Spleen (tissue), 11 donors: ENCODE measurements at regions not wholly inside any gene's neighbourhood (a gene's known extent, or its start where the extent isn't known, plus 50 kb on each side); places are given as distances from the start of the nearest gene placed in this dataset.

Experiments used
- DNase-seq: peaks from one replicate; pipeline ENCODE4 v3.0.0-alpha.2; 2020
- H3K27ac ChIP-seq, 8 donors: fragments of 200-600 bp; sonication (generic) in 7 of 8; 1 replicate in 4 of 8; 2 replicates in 4 of 8; pipeline versions ENCODE4 v1.5.0 to v1.8.0; 2016 to 2021; ENCODE audit warnings: inconsistent platforms in 4 of 8, mild to moderate bottlenecking in 4 of 8, moderate library complexity in 1 of 8
- H3K27me3 ChIP-seq, 7 donors: fragments of 200-600 bp; sonication (generic) in 6 of 7; replicated peaks in 1 of 7; 1 replicate in 4 of 7; 2 replicates in 3 of 7; pipeline versions ENCODE4 v1.5.0 to v1.8.0; 2016 to 2021; ENCODE audit warnings: inconsistent platforms in 3 of 7, mild to moderate bottlenecking in 1 of 7
- H3K36me3 ChIP-seq, 6 donors: fragments of 200-600 bp; sonication (generic) in 5 of 6; 1 replicate in 4 of 6; 2 replicates in 2 of 6; pipeline versions ENCODE4 v1.5.0 to v1.8.0; 2016 to 2021; ENCODE audit warnings: inconsistent platforms in 2 of 6
- H3K4me1 ChIP-seq, 6 donors: fragments of 200-600 bp; sonication (generic) in 5 of 6; 1 replicate in 3 of 6; 2 replicates in 3 of 6; pipeline versions ENCODE4 v1.5.0 to v1.8.0; 2016 to 2021; ENCODE audit warnings: inconsistent platforms in 3 of 6
- H3K4me3 ChIP-seq, 8 donors: fragments of 200-600 bp; sonication (generic) in 7 of 8; 1 replicate in 4 of 8; 2 replicates in 4 of 8; pipeline versions ENCODE4 v1.5.0 to v1.8.0; 2016 to 2021; ENCODE audit warnings: inconsistent platforms in 4 of 8, mild to moderate bottlenecking in 4 of 8, moderate library complexity in 2 of 8
- H3K9me3 ChIP-seq, 8 donors: fragments of 200-600 bp; sonication (generic) in 7 of 8; 1 replicate in 4 of 8; 2 replicates in 4 of 8; pipeline versions ENCODE4 v1.5.0 to v1.8.0; 2016 to 2021; ENCODE audit warnings: inconsistent platforms in 4 of 8
- POLR2A ChIP-seq, 3 donors: fragments of 450-650 bp; IDR thresholded peaks; one replicate each; pipeline ENCODE4 v1.5.1; 2017; ENCODE audit warnings: antibody characterized with exemption in 3 of 3, mild to moderate bottlenecking in 1 of 3
- POLR2AphosphoS5 ChIP-seq, 3 donors: sonication (generic); formaldehyde crosslinking; IDR thresholded peaks; one replicate each; pipeline ENCODE4 v1.5.1; 2017; ENCODE audit warnings: antibody characterized with exemption in 3 of 3
- WGBS, 5 donors: extraction: QIAGEN DNeasy Blood & Tissue Kit in 3 of 5; methylation state at CpG; one replicate each; pipeline versions ENCODE4 v1.1.5 to v1.1.7; 2013 to 2018; 5-methylcytosine and 5-hydroxymethylcytosine counted together
- intact Hi-C: fragments of 100-400 bp; cut with DNase I; formaldehyde crosslinking; loops from one replicate; pipeline ENCODE4 v1.15.0; 2023; ENCODE audit warnings: low total_unique reads
- small RNA-seq, 4 donors: library from RNA; depleted of rRNA; stranded (forward); fragments of <200 nt; gene quantifications; one replicate each; pipeline ENCODE3, GENCODE V24; 2016
- TF ChIP-seq, protein P1 (sequence below), 11 experiments: fragments of 200-600 bp in 7 of 11; fragments of 450-650 bp in 4 of 11; sonication (generic) in 4 of 11; IDR thresholded peaks in 8 of 11; conservative IDR thresholded peaks in 3 of 11; 1 replicate in 7 of 11; 2 replicates in 4 of 11; pipeline versions ENCODE4 v1.4.0 to v1.8.0; 2016 to 2021; ENCODE audit warnings: antibody characterized with exemption in 11 of 11, inconsistent platforms in 4 of 11, mild to moderate bottlenecking in 1 of 11
- donor health status: healthy with polysubstance abuse.
- donor health status: DM: no; HTN: no; CAD: no; lungs with moderate emphysema.
- donor health status: DM: no; HTN: no; CAD: no.
- donor health status: Bipolar disorder and iron deficiency.
- donor health status: healthy.
- donor health status: DM: no; HTN: no; CAD: no.
- donor health status: DM: yes; HTN: yes; CAD: no.

DNA sequence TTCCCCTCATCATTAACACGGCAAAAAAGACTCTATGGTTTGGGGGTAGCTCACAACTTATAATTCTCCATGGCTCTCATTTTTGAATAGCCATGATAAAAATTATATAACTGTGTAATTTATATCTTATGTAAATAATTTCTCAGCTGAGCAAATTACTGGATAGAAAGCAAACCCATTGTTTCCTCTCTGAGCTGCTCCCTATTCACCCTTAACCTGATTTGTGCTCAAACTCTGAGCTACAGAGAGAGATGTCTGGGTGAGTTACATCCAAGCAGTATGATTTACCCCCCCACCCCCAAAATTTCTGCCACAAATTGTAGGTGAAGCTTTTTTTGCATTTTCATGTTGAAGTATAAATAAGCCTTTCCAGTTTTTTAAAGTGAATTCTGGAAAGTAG is 123.7 kb downstream of the TFCP2L1 start:
- no peak overlapping the region for H3K27ac ChIP-seq
- H3K4me3 ChIP-seq, result no peak overlapping the region
- WGBS, 5 donors, result 69 to 93% (median 89%) methylated on average over 1 of the region's 1 CpG
- no peaks in the 10 kb centered on the region for H3K27me3 ChIP-seq
- H3K4me1 ChIP-seq, result no peaks in the 10 kb centered on the region
- no peak for DNase-seq
- no peak for TF ChIP-seq POLR2AphosphoS5 (IDR thresholded peaks at IDR 0.05)
- H3K9me3 ChIP-seq, result peaks cover 5 to 49% (median 38%) of the 10 kb centered on the region in 8 donors
- intact Hi-C loops, result no loop called here
- no peaks in the 10 kb centered on the region for H3K36me3 ChIP-seq

DNA sequence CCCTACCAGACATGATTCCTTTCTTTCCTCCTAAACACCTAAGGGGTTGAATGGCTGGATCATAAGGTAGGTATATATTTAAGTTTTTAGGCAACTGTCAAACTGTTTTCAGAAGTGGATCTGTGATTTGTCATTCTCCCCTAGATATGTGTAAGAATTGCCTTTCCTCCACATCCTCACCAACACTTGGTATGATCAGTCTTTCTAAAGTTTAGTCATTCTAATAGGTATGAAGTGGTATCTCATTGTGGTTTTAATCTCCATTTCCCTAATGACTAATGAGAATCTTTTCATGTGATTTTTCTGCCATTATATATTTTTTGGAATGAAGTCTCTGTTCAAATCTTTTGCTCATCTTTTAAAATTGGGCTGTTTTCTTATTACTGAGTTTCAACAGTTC is 122.1 kb downstream of the TFCP2L1 start:
- H3K4me1 ChIP-seq, result no peaks in the 10 kb centered on the region
- no peaks in the 10 kb centered on the region for H3K36me3 ChIP-seq
- H3K27me3 ChIP-seq, result no peaks in the 10 kb centered on the region
- intact Hi-C loops, result no loop called here
- peaks cover 3 to 34% (median 23%) of the 10 kb centered on the region in 8 donors for H3K9me3 ChIP-seq
- no peak overlapping the region for H3K27ac ChIP-seq
- no peak for DNase-seq
- H3K4me3 ChIP-seq, result no peak overlapping the region
- TF ChIP-seq POLR2A (IDR thresholded peaks at IDR 0.05), result no peak
- TF ChIP-seq, protein P1, sequence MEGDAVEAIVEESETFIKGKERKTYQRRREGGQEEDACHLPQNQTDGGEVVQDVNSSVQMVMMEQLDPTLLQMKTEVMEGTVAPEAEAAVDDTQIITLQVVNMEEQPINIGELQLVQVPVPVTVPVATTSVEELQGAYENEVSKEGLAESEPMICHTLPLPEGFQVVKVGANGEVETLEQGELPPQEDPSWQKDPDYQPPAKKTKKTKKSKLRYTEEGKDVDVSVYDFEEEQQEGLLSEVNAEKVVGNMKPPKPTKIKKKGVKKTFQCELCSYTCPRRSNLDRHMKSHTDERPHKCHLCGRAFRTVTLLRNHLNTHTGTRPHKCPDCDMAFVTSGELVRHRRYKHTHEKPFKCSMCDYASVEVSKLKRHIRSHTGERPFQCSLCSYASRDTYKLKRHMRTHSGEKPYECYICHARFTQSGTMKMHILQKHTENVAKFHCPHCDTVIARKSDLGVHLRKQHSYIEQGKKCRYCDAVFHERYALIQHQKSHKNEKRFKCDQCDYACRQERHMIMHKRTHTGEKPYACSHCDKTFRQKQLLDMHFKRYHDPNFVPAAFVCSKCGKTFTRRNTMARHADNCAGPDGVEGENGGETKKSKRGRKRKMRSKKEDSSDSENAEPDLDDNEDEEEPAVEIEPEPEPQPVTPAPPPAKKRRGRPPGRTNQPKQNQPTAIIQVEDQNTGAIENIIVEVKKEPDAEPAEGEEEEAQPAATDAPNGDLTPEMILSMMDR (IDR thresholded peaks at IDR 0.05 in 8 of 11, conservative IDR thresholded peaks at IDR 0.05 in 3 of 11), result no peak
- no peak for TF ChIP-seq POLR2AphosphoS5 (IDR thresholded peaks at IDR 0.05)

DNA sequence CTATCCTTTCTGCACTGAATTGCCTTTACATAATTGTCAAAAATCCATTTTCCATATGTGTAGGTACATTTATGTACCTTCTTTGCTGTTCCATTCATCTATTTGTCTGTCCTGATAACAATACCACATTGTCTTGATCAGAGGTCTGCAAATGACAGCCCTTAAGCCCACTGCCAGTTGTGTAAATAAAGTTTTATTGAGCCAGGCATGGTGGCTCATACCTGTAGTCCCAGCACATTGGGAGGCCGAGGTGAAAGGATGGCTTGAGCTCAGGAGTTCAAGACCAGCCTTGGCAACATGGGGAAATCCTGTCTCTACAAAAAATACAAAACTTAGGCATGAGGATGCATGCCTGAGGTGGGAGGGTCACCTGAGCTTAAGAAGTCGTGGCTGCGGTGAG is 121.0 kb downstream of the TFCP2L1 start:
- DNase-seq, result no peak
- Histone ChIP-seq H3K9me3 (peaks cover 0 to 22% (median 12%) of the 10 kb centered on the region in 8 donors), H3K36me3 (no peaks in the 10 kb centered on the region), H3K4me1 (no peaks in the 10 kb centered on the region), H3K27me3 (no peaks in the 10 kb centered on the region), H3K27ac (no peak overlapping the region), H3K4me3 (no peak overlapping the region)
- TF ChIP-seq POLR2A (IDR thresholded peaks at IDR 0.05), result no peak
- TF ChIP-seq, protein P1 (IDR thresholded peaks at IDR 0.05 in 8 of 11, conservative IDR thresholded peaks at IDR 0.05 in 3 of 11), result no peak
- TF ChIP-seq POLR2AphosphoS5 (IDR thresholded peaks at IDR 0.05), result no peak
- 72 to 92% (median 84%) methylated on average over 3 of the region's 3 CpGs for WGBS, 5 donors
- intact Hi-C loops, result no loop called here

DNA sequence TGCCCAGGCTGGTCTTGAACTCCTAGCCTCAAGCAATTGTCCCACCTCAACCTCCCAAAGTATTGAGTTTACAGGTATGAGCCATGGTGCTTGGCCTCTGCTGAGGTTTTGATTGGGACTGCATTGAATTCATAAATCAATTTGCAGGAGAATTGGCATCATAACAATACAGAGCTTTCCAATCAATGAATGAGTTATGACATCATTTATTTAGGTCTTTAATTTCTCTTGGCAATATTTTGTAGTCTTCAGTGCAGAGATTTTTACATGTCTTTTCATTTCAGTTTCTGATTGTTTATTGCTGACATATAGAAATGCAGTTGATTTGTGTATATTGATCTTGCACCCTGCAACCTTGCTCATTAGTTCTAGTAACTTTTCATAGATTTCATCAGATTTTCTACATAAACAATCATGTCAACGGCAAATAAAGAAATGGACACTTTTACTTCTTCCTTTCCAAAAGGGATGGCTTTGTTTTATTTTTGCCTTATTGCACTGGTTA is 119.9 kb downstream of the TFCP2L1 start:
- Histone ChIP-seq H3K9me3 (peaks cover 0 to 20% (median 9%) of the 10 kb centered on the region in 8 donors), H3K27ac (no peak overlapping the region), H3K27me3 (no peaks in the 10 kb centered on the region), H3K4me1 (no peaks in the 10 kb centered on the region), H3K4me3 (no peak overlapping the region), H3K36me3 (no peaks in the 10 kb centered on the region)
- no peak for DNase-seq
- TF ChIP-seq POLR2A (IDR thresholded peaks at IDR 0.05) (no peak), POLR2AphosphoS5 (IDR thresholded peaks at IDR 0.05) (no peak)
- TF ChIP-seq, protein P1 (IDR thresholded peaks at IDR 0.05 in 8 of 11, conservative IDR thresholded peaks at IDR 0.05 in 3 of 11), result no peak
- 84 to 97% (median 91%) methylated on average over 1 of the region's 1 CpG for WGBS, 5 donors
- intact Hi-C loops, result no loop called here

Small RNA genes lying in the stretch of these regions (small RNA-seq; reads per million reads assigned to genes)
- 0 reads per million in 4 donors for gene RF00019
